ENCODE measurements at regions not wholly inside any gene's neighbourhood (a gene's known extent, or its start where the extent isn't known, plus 50 kb on each side); places are given as distances from the start of the nearest gene placed in this dataset.
"Not testable (repeated sequence)": the region's sequence is repeated elsewhere in the genome, so short reads cannot be mapped to it uniquely, and the experiment has no call there.

- TF ChIP-seq, protein P1, sequence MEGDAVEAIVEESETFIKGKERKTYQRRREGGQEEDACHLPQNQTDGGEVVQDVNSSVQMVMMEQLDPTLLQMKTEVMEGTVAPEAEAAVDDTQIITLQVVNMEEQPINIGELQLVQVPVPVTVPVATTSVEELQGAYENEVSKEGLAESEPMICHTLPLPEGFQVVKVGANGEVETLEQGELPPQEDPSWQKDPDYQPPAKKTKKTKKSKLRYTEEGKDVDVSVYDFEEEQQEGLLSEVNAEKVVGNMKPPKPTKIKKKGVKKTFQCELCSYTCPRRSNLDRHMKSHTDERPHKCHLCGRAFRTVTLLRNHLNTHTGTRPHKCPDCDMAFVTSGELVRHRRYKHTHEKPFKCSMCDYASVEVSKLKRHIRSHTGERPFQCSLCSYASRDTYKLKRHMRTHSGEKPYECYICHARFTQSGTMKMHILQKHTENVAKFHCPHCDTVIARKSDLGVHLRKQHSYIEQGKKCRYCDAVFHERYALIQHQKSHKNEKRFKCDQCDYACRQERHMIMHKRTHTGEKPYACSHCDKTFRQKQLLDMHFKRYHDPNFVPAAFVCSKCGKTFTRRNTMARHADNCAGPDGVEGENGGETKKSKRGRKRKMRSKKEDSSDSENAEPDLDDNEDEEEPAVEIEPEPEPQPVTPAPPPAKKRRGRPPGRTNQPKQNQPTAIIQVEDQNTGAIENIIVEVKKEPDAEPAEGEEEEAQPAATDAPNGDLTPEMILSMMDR (IDR thresholded peaks at IDR 0.05 in 8 of 11, conservative IDR thresholded peaks at IDR 0.05 in 3 of 11), result not testable (repeated sequence)
- not testable (repeated sequence) for TF ChIP-seq POLR2A (IDR thresholded peaks at IDR 0.05)
These were observed 331.8 kb upstream of the PLGLB1 start for GRCh38 chr2:87353408-87353807.

All from spleen (tissue), 7 donors.